GM12873 (cell line): ENCODE measurements at regions not wholly inside any gene's neighbourhood (a gene's known extent, or its start where the extent isn't known, plus 50 kb on each side); places are given as distances from the start of the nearest gene placed in this dataset.

Source experiments
- TF ChIP-seq, protein P1 (sequence below): IDR thresholded peaks from 2 replicates; pipeline ENCODE4 v1.5.1; 2012; ENCODE audit warnings: low read depth, mild to moderate bottlenecking, moderate library complexity, low read length, control low read depth; ENCODE audit not compliant: insufficient read depth; ENCODE audit errors: missing control alignments

DNA sequence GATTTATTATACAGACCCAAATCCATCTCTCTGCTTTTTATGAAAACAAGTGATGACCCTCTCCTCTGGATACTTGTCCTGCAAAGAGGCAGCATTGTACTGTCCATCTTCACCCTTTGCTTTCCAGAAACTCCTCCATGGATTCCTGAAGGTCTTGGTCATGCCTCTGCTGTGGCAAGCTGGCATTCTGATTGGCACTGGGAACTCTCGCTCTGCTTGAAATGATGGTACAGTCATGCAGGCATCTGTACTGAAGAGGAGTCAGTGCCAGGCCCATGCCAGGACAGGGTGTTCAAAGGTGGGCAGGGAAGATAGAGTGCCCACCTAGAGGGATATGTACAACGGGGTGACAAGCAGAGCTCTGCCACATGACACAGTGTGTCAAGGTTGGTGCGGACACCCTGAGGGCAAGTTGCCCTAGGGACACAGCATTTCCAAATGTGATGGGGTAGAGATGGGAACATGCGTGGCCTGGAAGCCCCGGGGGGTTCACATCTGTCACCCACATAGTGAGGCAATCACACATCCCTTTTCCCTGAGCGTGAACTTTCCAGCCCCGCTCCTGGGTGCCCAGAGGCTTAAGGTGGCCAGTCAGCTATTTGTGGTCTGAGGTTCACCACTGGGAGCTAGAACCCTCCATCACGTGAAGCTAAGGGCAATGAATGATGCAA lies 235.7 kb upstream of the TCERG1L start:
- TF ChIP-seq, protein P1, sequence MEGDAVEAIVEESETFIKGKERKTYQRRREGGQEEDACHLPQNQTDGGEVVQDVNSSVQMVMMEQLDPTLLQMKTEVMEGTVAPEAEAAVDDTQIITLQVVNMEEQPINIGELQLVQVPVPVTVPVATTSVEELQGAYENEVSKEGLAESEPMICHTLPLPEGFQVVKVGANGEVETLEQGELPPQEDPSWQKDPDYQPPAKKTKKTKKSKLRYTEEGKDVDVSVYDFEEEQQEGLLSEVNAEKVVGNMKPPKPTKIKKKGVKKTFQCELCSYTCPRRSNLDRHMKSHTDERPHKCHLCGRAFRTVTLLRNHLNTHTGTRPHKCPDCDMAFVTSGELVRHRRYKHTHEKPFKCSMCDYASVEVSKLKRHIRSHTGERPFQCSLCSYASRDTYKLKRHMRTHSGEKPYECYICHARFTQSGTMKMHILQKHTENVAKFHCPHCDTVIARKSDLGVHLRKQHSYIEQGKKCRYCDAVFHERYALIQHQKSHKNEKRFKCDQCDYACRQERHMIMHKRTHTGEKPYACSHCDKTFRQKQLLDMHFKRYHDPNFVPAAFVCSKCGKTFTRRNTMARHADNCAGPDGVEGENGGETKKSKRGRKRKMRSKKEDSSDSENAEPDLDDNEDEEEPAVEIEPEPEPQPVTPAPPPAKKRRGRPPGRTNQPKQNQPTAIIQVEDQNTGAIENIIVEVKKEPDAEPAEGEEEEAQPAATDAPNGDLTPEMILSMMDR = no peak

DNA sequence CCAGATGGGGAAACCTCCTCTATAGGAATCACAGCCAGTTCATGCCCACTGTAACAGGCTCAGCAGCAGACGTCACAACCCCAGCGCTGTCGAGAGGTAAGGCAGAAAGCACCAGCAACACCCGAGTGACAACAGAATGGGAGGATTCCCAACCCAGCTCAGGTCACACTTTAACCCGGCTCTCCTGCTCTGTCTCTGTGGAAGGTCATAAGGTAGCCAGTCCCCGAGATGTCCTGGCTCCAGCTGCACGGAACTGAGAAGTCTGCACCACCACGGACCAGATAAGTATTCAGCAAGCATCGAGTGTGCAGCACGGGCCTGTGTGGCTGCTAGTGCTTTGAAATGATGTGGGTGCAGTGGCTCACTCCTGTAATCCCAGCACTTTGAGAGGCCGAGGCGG lies 236.7 kb upstream of the TCERG1L start:
- TF ChIP-seq, protein P1 = no peak

DNA sequence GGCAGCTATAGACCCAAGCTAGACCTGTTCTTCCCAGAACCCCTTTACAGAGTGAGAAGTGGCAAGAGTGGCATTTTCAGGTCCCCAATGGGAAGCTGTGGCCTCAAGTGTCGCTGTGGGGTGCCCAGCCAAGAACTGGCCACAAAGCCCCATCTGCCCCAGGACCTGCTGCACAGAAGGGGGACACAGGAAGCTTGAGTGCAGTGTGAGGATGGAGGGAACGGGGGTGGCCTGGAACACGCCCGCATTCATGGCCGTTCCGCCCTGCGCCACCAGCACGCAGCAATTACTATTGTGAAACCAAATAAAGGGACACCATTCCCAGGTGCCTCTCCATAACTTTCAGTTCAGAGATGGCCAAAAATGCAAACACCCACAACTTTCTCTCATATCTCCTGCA lies 237.6 kb upstream of the TCERG1L start:
- TF ChIP-seq, protein P1 = no peak

DNA sequence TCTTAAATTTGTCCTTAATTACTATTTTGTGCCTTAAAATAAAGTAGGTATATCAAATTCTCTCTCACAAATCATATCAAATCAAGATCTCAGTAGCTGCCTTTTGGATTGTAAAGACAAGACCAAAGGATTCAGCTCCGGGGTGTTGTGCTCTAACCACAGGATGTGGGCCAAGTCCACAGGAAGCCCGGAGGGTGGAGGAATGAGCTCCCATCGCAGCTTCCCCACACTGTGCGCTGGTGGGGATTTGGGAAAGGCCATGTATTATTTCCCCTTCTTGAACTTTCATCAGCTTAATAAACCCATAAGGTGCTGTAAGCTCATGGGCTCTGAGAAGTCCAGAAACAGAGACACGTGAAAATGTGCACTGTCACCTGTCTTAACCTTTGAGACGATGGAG lies 241.6 kb upstream of the TCERG1L start:
- TF ChIP-seq, protein P1 = no peak

DNA sequence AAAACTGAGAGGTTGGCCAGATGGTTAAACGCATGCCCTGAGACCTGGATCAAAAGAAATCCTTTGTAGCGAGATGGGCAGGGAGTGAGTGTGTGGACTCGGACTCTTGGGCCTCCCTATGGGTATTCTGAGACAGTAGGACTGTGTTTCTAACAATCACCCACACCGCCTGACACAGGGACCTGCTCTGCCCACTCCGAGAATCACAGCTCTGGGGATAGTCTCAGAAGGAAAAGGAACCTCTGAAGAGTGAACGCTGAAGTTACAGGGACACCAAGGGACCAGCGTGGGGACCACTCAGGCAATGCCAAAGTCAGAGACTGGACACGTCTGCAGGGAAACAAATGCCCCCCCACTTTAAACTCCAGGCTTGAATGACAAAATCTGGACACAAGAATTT lies 242.1 kb upstream of the TCERG1L start:
- TF ChIP-seq, protein P1 = no peak

DNA sequence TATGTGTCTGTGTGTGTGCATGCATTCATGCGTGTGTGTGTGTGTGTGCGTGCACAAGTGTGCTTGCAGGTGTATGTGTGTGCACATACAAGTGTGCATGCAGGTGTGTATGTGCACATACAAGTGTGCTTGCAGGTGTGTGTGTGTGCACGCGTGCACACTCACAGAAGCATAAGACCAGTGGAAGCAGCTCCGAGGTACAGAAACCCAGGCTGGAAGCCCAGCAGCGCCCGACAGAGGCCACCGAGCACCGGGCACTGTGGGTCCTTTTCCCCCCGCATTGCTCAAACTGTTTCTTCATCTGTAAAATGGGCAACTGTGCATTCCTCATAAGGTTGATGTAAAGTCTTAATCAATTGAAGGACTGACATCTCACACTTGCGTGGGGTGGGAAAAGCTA lies 243.3 kb upstream of the TCERG1L start:
- TF ChIP-seq, protein P1 = no peak

DNA sequence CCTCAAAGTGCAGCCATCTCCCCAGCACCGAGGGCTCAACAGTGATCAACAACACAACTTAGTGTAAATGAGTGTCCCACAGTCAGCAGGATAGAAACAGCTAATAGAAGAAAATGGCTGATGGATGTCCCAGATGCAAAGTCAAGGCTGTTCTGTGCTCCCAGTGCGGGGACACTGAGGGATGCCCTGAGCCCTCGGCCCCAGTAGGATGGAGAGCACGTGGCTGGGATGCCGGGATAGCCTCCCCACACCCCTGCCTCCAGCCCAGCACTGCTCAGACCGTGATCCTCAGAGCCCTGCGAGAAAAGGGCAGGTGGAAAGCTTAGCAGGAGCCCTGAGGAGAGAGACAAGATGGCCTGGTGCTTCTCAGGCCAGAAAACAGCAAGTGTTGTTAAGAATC lies 243.9 kb upstream of the TCERG1L start:
- TF ChIP-seq, protein P1 = no peak
